Fibroblast of skin of abdomen (primary cell): ENCODE measurements at regions not wholly inside any gene's neighbourhood (a gene's known extent, or its start where the extent isn't known, plus 50 kb on each side); places are given as distances from the start of the nearest gene placed in this dataset.
"Not testable (repeated sequence)": the region's sequence is repeated elsewhere in the genome, so short reads cannot be mapped to it uniquely, and the experiment has no call there.

Source experiments
- DNase-seq: peaks from one replicate; pipeline ENCODE4 v3.0.0-alpha.2; 2013

DNA sequence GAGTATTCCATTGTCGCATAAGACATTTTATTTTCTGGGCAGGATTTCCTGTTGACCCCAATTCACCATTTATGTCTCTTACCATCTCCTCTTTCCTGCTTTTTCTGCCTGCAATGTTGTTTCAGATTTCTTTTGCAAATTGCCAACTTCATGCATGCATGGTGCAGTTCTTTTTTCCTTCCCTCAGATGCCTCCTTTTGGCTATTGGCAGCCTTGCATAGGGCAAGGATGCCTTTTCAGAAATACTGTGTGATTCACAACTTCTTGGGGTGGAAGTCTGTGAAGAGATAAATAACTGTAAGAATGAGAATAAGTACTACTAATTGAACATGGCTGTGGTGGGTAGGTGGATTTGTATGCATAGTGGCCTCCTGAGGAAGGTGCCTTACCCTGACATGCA is 116.7 kb downstream of the SOX4 start:
- DNase-seq, result no peak

GRCh38 chr6:21710908-21711627 is 117.5 kb downstream of the SOX4 start:
- DNase-seq, result no peak

GRCh38 chr6:21712213-21712612 is 118.7 kb downstream of the SOX4 start:
- DNase-seq, result no peak

GRCh38 chr6:21713481-21713880 is 119.9 kb downstream of the SOX4 start:
- no peak for DNase-seq

DNA sequence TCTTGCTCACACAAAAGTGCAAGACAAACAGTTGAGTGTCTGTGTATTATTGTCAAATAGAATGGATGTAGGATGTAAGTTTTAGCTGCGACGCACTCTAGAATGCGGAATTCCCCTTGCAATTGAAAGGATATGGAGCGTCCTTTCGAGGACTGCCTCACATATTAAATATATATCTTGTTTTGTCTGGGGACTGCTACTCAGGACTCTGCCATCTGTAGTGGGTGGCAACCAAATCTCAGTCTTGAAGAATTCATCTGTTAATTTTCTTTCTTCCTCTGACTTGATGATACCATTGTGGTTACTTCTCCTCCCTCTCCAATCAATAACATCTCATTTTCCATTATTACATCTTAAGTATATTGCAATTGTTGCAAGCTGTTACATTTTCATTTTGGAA is 121.6 kb downstream of the SOX4 start:
- no peak for DNase-seq

- DNase-seq, result no peak
Observed at GRCh38 chr6:21722510-21722909, 129.0 kb downstream of the SOX4 start.

GRCh38 chr6:21726676-21727075 is 133.1 kb downstream of the SOX4 start:
- DNase-seq, result peak; percentile 32

DNA sequence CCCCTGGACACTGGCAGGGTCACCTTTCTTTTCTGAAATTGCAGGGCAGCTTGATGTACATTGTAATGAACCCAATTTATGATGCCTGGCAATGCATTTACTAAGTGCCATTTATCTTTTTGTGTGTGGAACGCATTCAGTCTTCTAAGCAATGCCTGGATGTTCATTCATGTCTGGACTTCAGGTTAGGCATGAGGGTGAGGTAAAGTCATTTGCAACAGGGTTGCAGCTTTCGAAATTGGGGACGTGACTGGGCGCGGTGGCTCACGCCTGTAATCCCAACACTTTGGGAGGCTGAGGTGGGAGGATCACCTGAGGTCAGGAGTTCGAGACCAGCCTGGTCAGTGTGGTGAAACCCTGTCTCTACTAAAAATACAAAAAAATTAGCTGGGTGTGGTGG is 134.6 kb downstream of the SOX4 start:
- DNase-seq, result no peak

GRCh38 chr6:21729431-21729830 is 135.9 kb downstream of the SOX4 start:
- no peak for DNase-seq

- DNase-seq, result no peak
Observed at GRCh38 chr6:21730533-21730932, 137.0 kb downstream of the SOX4 start.

- peak; percentile 74 for DNase-seq
Observed at GRCh38 chr6:21731411-21732031, 138.0 kb downstream of the SOX4 start.

DNA sequence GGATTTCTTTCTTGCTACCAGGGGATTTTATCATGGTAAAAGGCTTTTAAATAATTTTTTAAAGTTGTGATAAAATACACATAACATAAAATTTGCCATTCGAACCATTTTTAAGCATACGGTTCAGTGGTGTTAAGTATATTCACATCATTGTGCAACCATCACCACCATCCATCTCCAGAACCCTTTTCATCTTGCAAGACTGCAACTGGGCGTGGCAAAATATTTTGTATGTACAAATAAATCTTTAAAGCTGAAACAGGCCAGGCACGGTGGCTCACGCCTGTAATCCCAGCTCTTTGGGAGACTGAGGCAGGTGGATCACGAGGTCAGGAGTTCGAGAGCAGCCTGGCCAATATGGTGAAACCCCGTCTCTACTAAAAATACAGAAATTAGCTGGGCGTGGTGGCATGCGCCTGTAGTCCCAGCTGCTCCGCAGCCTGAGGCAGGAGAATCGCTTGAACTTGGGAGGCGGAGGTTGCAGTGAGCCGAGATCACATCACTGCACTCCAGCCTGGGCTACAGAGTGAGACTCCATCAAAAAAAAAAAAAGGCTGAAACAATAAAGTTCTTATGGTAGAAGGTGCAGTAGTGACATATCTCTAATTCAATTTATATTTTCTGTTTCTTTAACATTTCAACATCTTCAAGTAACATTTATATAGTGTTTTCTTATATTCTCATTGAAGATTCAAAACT is 138.6 kb downstream of the SOX4 start:
- not testable (repeated sequence) for DNase-seq

- no peak for DNase-seq
Observed at GRCh38 chr6:21732731-21733130, 139.2 kb downstream of the SOX4 start.

GRCh38 chr6:21733311-21733710 is 139.8 kb downstream of the SOX4 start:
- peak; percentile 52 for DNase-seq

- no peak for DNase-seq
Observed at GRCh38 chr6:21734204-21734603, 140.7 kb downstream of the SOX4 start.

DNA sequence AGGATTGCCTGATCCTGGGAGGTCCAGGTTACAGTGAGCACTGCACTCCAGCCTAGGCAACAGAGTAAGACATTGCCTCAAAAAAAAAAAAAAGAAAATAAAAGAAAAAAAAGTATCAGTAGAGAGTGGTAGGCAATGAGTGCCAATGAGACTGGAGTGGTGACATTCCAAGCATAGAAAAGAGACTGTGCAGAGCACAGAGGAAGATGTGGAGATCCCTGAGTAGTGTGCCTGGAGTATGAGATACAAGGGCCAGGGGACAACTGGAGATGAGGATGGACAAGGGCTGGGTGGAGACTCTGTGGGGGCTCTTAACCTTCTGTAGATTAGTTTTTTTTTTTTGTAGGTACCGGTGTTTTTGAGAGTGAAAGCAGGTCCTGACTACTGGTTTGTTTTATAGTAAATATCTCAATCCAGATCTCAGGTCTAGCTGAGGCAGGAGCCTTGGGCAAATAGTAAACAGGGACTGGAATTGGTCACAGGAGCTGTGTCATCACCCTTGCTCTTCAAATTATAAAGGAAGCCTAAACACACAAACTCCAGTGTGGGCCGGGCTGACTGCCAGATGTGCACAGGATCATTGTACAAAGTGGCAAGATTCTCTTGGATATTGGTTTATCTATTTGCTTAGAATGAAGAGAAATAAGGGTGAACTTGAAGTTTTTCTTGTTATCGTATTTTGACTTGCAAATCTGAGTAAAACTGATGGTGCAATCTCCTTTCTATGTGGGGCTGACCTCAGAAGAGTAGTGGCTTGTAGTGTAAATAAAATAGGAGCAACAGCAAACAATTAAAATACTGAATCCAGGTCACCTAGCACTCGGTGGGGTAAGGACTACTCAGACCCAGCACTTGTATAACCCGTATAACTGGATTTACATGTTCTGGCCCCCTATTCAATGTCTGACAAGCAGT is 144.9 kb downstream of the SOX4 start:
- no peak for DNase-seq

GRCh38 chr6:21739241-21739640 is 145.7 kb downstream of the SOX4 start:
- DNase-seq, result no peak

DNA sequence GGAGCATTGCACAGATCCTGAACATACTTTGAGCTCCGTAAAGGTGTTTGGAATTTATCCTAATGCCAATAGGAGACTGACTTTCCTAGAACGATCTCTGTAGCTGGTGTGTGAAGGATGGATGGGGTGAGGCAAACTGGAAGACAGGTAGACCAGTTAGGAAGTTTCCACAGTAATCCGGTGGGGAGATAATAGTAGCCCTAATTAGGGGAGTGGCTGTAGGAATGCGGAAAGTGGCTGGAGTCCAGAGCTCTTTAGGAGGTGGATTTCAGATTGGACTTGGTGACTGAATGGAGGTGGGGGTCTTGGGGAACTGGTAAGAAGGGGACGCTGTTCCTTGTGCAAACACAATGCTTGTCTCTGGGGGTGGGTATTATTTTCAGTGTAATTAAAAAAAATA is 146.3 kb downstream of the SOX4 start:
- no peak for DNase-seq

GRCh38 chr6:21740376-21741124 is 147.0 kb downstream of the SOX4 start:
- DNase-seq, result peak; percentile 69

DNA sequence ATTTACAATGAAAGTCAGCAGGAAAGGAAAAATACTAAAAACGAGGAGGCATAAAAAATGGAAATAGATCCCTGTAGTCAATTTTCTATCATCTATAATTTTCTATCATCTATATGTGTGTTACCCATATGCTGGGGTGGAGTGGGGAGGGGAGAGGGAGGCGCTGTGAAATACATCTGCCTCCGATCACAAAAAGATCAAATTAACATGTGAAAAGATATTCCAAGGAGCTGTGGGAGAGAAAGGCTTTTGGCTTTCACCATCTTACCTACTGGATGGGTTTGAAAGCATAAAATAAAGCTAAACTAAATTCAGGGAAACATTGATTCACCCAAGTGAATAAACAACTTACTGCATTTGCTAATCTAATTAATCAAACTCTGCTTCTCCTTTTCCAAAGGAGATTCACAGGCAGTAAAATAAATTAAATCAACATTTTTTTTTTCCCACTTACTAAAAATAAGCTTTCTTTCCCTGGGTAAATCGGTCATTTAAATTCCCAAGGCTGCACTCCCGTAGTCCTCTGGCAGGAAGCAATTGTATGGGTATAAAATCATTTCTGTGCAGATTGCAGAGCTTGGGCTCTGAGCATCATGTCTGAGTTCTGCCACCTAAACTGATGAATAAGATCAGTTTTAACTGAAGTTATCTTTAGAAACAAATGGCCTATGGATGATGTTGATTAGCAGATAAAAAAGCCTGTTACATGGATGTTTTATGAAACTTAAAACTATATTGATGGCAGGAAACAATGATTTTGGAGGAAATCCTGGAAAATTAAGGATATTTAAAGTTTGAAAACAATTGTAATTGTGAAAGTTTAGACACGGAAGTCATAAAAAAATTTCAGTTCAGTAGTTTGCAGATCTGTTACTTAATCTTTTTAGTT is 147.9 kb downstream of the SOX4 start:
- DNase-seq, result no peak

- DNase-seq, result peak; percentile 84
Observed at GRCh38 chr6:21742238-21742660, 148.7 kb downstream of the SOX4 start.
